ENCODE measurements at regions not wholly inside any gene's neighbourhood (a gene's known extent, or its start where the extent isn't known, plus 50 kb on each side); places are given as distances from the start of the nearest gene placed in this dataset.

GRCh38 chr18:8900552-8900951 is 195.2 kb downstream of the MTCL1 start:
- Histone ChIP-seq H3K4me3 (no peak overlapping the region), H3K27me3 (no peaks in the 10 kb centered on the region), H3K4me1 (no peaks in the 10 kb centered on the region), H3K9me3 (peaks cover 0 to 4% of the 10 kb centered on the region in 2 donors), H3K27ac (no peak overlapping the region), H3K36me3 (no peaks in the 10 kb centered on the region)
- no peak for DNase-seq (ENCODE audit: low spot score in 2 of 2)
- no peak for TF ChIP-seq CTCF (IDR thresholded peaks at IDR 0.05)
- intact Hi-C loops (cut with DNase I): no loop called here

DNA sequence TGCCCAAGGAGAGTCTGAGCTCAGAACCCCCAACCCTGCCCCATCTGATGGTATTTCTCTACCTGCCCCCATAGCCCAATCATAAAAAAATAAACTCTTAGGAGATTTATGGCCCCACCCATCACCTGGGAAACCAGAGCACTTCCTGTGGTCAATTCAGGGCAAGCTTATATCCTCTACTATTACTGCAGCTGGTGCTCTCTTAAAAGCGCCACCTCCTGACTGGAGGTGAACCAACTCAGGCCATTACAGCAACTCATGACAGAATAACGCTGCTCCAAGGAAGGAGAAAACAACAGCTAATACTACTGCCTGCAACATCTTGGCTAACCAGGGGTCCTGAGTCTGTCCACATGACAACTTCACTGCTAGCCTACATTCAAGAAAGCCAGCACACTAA is 195.7 kb downstream of the MTCL1 start:
- intact Hi-C loops (cut with DNase I): no loop called here
- no peak overlapping the region for H3K27ac ChIP-seq
- peaks cover 0 to 4% of the 10 kb centered on the region in 2 donors for H3K9me3 ChIP-seq
- H3K36me3 ChIP-seq: no peaks in the 10 kb centered on the region
- H3K4me3 ChIP-seq: no peak overlapping the region
- no peaks in the 10 kb centered on the region for H3K27me3 ChIP-seq
- no peak for DNase-seq (ENCODE audit: low spot score in 2 of 2)
- TF ChIP-seq CTCF (IDR thresholded peaks at IDR 0.05): no peak
- H3K4me1 ChIP-seq: no peaks in the 10 kb centered on the region

DNA sequence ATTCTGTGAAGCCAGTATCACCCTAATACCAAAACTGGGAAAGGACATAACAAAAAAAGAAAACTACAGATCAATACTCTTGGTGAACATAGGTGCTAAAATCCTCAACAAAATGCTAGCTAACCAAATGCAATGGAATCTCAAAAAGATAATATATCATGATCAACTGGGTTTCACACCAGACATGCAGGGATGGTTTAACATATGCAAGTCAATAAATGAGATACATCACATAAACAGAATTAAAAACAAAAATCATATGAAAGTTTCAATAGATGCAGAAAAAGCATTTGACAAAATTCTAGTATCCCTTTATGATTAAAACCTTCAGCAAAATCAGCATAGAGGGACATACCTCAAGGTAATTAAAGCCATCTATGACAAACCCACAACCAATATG is 198.2 kb upstream of the NDUFV2 start:
- Histone ChIP-seq H3K27ac (no peak overlapping the region), H3K9me3 (peaks cover 0 to 4% of the 10 kb centered on the region in 2 donors), H3K4me1 (no peaks in the 10 kb centered on the region), H3K4me3 (no peak overlapping the region), H3K27me3 (no peaks in the 10 kb centered on the region), H3K36me3 (no peaks in the 10 kb centered on the region)
- DNase-seq (ENCODE audit: low spot score in 2 of 2): no peak
- TF ChIP-seq CTCF (IDR thresholded peaks at IDR 0.05): no peak
- intact Hi-C loops (cut with DNase I): no loop called here

GRCh38 chr18:8908792-8909510 is 193.5 kb upstream of the NDUFV2 start:
- no peak for DNase-seq (ENCODE audit: low spot score in 2 of 2)
- Histone ChIP-seq H3K9me3 (peaks cover 0 to 4% of the 10 kb centered on the region in 2 donors), H3K4me1 (no peaks in the 10 kb centered on the region), H3K4me3 (no peak overlapping the region), H3K27ac (no peak overlapping the region), H3K27me3 (no peaks in the 10 kb centered on the region), H3K36me3 (no peaks in the 10 kb centered on the region)
- no peak for TF ChIP-seq CTCF (IDR thresholded peaks at IDR 0.05)
- intact Hi-C loops (cut with DNase I): no loop called here

- no peak overlapping the region for H3K27ac ChIP-seq
- H3K9me3 ChIP-seq: no peaks in the 10 kb centered on the region
- no peak for TF ChIP-seq CTCF (IDR thresholded peaks at IDR 0.05)
- H3K4me3 ChIP-seq: no peak overlapping the region
- DNase-seq (ENCODE audit: low spot score in 2 of 2): no peak
- no peaks in the 10 kb centered on the region for H3K4me1 ChIP-seq
- intact Hi-C loops (cut with DNase I): no loop called here
- no peaks in the 10 kb centered on the region for H3K27me3 ChIP-seq
- no peaks in the 10 kb centered on the region for H3K36me3 ChIP-seq
These were observed 192.2 kb upstream of the NDUFV2 start for GRCh38 chr18:8910186-8910822.

All from ascending aorta (tissue), 2 donors.